ENCODE measurements at regions not wholly inside any gene's neighbourhood (a gene's known extent, or its start where the extent isn't known, plus 50 kb on each side); places are given as distances from the start of the nearest gene placed in this dataset.

- H4K8ac ChIP-seq (replicated peaks; ENCODE audit: insufficient read length, low read depth, low read length): no peak overlapping the region
- no peak overlapping the region; a peak in 1 of 7 replicates for H3K27ac Mint-ChIP-seq
- DNase-seq: no peak
These were observed 398.8 kb upstream of the RAG2 start for GRCh38 chr11:36996795-36997194.

More at GRCh38 chr11:36996795-36997194, 398.8 kb upstream of the RAG2 start:
- H3K27ac ChIP-seq (ENCODE audit: insufficient read length, low read depth, low read length): no peak overlapping the region
- H3K79me2 ChIP-seq (ENCODE audit: insufficient read depth, low read length): no peaks in the 10 kb centered on the region
- no peak overlapping the region for H3K4me3 Mint-ChIP-seq
- no peaks in the 10 kb centered on the region for H3K79me1 ChIP-seq (ENCODE audit: insufficient read depth, low read depth, low read length, poor library complexity, severe bottlenecking)
- H3K27me3 ChIP-seq (ENCODE audit: insufficient read depth, low read length): no peaks in the 10 kb centered on the region
- no peak overlapping the region for H3K4me2 ChIP-seq (ENCODE audit: insufficient read depth, insufficient read length, low read length)
- no peaks in the 10 kb centered on the region for H3K9me3 ChIP-seq (ENCODE audit: control insufficient read depth, low read depth, low read length)
- no peaks in the 10 kb centered on the region for H3K27me3 Mint-ChIP-seq (ENCODE audit: low read depth)
- no peaks in the 10 kb centered on the region for H3K4me1 Mint-ChIP-seq
- TF ChIP-seq CTCF (conservative IDR thresholded peaks at IDR 0.05): no peak
- no peak overlapping the region for H2BK15ac ChIP-seq (ENCODE audit: low read depth, low read length)
- H2AFZ ChIP-seq (ENCODE audit: low read length): no peak overlapping the region
- no peaks in the 10 kb centered on the region for H3K36me3 Mint-ChIP-seq (ENCODE audit: insufficient read depth in 1 of 3, low read depth in 3 of 3)
- no peak overlapping the region for H2AK5ac ChIP-seq (ENCODE audit: insufficient read length, low read length)
- H3K4ac ChIP-seq (ENCODE audit: low read depth, low read length): no peak overlapping the region
- no peak overlapping the region for H3K56ac ChIP-seq (ENCODE audit: insufficient read length, low read depth, low read length)
- H3K23ac ChIP-seq (ENCODE audit: insufficient read length, low read depth, low read length): no peak overlapping the region
- no peak overlapping the region for H2BK120ac ChIP-seq (ENCODE audit: low read depth, low read length, poor library complexity, severe bottlenecking)
- H3K18ac ChIP-seq (ENCODE audit: insufficient read length, low read depth, low read length): no peak overlapping the region
- no peak overlapping the region for H3T11ph ChIP-seq (ENCODE audit: low read length)
- H2BK12ac ChIP-seq (ENCODE audit: insufficient read length, low read depth, low read length): no peak overlapping the region
- H3K9ac ChIP-seq (ENCODE audit: extremely low read depth, insufficient read length, low read length): no peak overlapping the region
- WGBS (ENCODE audit: extremely low coverage, insufficient read length, low lambda C conversion rate): no CpG with 5 or more reads among the region's 3 CpGs
- H2BK20ac ChIP-seq (ENCODE audit: low read depth, low read length, poor library complexity, severe bottlenecking): no peak overlapping the region
- H3K9me3 Mint-ChIP-seq: peaks cover 0 to 3% of the 10 kb centered on the region in 2 experiments; a peak in 1 of 5 replicates
- H2BK5ac ChIP-seq (ENCODE audit: insufficient read length, low read length): no peak overlapping the region
- H4K91ac ChIP-seq (ENCODE audit: insufficient read length, low read depth, low read length): no peak overlapping the region
- H3K4me1 ChIP-seq (ENCODE audit: insufficient read depth, low read length): no peaks in the 10 kb centered on the region; the same call in 1 of the 2 replicates
- H3K23me2 ChIP-seq (ENCODE audit: insufficient read length, low read depth, low read length, poor library complexity, severe bottlenecking): no peaks in the 10 kb centered on the region
- H4K5ac ChIP-seq (ENCODE audit: insufficient read length, low read depth, low read length): no peak overlapping the region
- H3K14ac ChIP-seq (ENCODE audit: insufficient read depth, low read length): no peak overlapping the region
- H4K20me1 ChIP-seq (ENCODE audit: control insufficient read depth, insufficient read depth, insufficient read length): no peaks in the 10 kb centered on the region
